MM.1S (cell line): ENCODE measurements at regions not wholly inside any gene's neighbourhood (a gene's known extent, or its start where the extent isn't known, plus 50 kb on each side); places are given as distances from the start of the nearest gene placed in this dataset.

ENCODE experiments used
- EZH2 ChIP-seq: fragments of 300-600 bp; sonication (generic); optimal IDR thresholded peaks from 2 replicates; pipeline ENCODE3; 2017; ENCODE audit warnings: low read depth, mild to moderate bottlenecking, antibody characterized with exemption, low read length, mixed read lengths
- EZH2phosphoT487 ChIP-seq: fragments of 300-600 bp; sonication (generic); IDR thresholded peaks from 2 replicates; pipeline ENCODE4 v1.6.1; 2018; ENCODE audit warnings: antibody characterized with exemption, low read length
- TF ChIP-seq, protein P1 (sequence below): fragments of 300-600 bp; sonication (generic); IDR thresholded peaks from 2 replicates; pipeline ENCODE4 v1.5.1; 2016; ENCODE audit warnings: antibody characterized with exemption, low read length, mixed read lengths

- TF ChIP-seq, protein P1, sequence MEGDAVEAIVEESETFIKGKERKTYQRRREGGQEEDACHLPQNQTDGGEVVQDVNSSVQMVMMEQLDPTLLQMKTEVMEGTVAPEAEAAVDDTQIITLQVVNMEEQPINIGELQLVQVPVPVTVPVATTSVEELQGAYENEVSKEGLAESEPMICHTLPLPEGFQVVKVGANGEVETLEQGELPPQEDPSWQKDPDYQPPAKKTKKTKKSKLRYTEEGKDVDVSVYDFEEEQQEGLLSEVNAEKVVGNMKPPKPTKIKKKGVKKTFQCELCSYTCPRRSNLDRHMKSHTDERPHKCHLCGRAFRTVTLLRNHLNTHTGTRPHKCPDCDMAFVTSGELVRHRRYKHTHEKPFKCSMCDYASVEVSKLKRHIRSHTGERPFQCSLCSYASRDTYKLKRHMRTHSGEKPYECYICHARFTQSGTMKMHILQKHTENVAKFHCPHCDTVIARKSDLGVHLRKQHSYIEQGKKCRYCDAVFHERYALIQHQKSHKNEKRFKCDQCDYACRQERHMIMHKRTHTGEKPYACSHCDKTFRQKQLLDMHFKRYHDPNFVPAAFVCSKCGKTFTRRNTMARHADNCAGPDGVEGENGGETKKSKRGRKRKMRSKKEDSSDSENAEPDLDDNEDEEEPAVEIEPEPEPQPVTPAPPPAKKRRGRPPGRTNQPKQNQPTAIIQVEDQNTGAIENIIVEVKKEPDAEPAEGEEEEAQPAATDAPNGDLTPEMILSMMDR: no peak
- TF ChIP-seq EZH2phosphoT487 (no peak), EZH2 (no peak)
These were observed 74.4 kb downstream of the HDGFL1 start for GRCh38 chr6:22643780-22644179.
